Inflammatory macrophage treated with lipopolysaccharide for 4 hours (primary cell): ENCODE measurements at regions not wholly inside any gene's neighbourhood (a gene's known extent, or its start where the extent isn't known, plus 50 kb on each side); places are given as distances from the start of the nearest gene placed in this dataset.
A peak's percentile ranks its signal among the peaks of the same experiment; 100 is the strongest.
"Not testable (repeated sequence)": the region's sequence is repeated elsewhere in the genome, so short reads cannot be mapped to it uniquely, and the experiment has no call there.

Experiments
- DNase-seq: peaks from one replicate; pipeline ENCODE4 v3.0.0-alpha.2; 2020

- no peak for DNase-seq
These were observed 123.7 kb upstream of the SPRED1 start for GRCh38 chr15:38128921-38129320.

GRCh38 chr15:38129531-38130204, 123.0 kb upstream of the SPRED1 start:
- DNase-seq = peak; percentile 94

DNA sequence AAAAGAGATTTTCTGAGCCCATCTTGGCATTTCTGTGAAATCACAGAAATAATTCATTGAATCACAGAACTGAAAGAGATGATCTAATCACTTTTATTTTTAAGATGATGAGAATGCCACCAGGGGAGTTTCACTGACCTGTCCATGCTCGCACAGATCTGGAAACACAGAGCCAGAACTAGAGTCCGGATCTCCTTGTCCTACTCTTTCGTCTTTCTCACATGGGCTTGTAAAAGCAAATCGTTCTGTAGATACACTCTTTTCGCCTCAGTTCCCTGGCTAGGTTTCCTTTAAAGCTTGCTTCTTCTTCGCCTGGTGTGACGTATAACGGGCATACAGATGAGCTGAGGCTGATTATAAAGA, 122.5 kb upstream of the SPRED1 start:
- no peak for DNase-seq

DNA sequence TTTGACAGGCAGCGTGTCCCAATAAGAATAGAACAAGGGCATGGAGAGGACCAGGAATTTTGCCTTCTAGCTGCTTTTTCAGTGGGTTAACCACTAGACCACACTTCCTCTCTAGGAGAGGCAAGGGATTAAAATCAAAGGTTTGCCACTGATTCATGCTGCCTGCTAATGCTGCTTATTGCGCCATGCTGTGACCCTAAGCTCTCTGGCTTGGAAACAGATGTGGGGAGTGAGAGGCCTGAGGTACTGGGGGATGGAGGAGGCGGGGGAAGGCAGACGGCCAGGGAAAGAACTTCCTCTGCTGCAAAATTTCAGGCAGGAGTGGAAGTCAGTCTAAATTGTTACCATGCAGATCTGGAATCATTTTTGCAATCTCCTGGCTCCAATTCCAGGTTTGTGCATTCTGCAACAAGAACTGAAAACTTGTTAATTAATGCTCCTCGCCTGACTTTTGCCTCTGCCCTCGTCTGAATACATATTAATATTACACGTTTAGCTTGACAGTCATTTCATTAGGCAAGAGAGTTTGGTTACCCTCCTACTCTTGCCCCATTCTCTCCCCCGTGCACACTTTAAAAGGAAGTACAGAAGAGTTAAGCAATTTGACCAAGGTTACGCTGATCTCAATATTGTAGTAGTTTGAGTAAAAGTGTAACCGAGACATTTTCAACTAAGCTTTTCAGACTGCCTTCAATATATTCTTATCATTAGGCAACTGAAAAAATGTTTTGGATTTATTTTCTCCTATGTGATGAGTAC, 121.7 kb upstream of the SPRED1 start:
- peak; percentile 92 for DNase-seq

DNA sequence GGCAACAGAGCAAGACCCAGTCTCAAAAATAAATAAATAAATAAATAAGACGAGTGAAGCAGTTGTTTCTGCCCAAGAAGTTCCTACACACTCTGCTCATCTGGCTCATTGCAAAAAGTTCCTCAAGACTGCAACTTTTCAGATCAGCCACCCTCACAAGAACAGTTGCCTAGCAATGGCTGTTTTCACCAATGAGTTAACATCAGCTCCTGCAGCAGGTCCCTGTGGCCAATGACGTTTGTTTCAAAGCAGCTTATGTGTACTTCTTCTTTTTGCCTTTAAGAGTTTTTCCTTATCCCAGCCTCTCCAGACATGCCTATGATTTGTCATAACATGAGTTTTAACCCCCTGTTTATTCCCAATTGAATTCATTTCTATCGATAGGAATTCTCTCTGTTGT, 118.4 kb upstream of the SPRED1 start:
- DNase-seq = peak; percentile 89

DNA sequence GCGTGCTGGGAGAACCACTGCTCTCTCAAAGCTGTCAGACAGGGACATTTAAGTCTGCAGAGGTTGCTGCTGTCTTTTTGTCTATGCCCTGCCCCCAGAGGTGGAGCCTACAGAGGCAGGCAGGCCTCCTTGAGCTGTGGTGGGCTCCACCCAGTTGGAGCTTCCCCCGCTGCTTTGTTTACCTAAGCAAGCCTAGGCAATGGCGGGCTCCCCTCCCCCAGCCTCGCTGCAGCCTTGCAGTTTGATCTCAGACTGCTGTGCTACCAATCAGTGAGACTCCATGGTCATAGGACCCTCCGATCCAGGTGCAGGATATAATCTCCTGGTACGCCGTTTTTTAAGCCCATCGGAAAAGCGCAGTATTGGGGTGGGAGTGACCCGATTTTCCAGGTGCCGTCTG, 110.4 kb upstream of the SPRED1 start:
- not testable (repeated sequence) for DNase-seq

DNA sequence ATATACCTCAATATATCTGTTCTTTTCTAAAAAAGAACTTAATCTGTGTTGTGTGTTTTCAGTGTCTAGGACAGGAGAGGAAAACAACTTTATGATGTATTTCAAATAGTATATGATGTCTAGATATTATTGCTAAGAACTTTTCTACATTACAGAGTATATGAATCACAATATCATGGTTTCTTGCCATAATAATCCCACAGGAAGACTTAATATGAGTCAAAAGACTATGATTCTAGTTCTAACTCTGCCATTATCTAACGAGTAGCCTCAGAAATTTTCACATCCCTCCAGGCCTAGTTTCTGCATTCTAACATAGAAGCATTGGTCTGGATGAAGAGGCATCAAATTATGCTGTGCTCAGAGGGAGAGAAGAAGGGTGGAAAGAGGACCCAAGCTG, 107.7 kb upstream of the SPRED1 start:
- DNase-seq = no peak

DNA sequence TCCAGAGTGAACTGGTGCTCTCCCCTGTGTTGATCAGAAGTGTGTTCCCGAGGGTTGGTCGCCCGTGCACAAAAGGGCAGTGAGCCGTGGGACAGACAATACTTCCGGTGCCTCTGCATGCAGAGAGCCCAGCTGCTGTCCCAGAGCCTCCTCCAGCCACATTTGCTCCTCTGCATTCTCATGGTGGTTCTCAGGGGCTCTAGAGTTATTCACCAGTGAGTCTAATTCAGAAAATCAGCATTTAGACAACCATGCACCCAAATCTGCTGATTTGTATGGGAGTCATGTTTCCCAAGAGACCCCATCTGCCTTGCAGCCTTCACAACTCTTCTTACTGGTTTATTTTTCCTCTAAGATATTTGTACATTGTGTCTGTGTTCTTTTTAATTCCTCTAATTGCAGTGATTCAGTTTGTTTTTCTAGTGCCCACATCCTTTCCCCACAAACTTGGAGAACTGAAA, 107.0 kb upstream of the SPRED1 start:
- DNase-seq = no peak

DNA sequence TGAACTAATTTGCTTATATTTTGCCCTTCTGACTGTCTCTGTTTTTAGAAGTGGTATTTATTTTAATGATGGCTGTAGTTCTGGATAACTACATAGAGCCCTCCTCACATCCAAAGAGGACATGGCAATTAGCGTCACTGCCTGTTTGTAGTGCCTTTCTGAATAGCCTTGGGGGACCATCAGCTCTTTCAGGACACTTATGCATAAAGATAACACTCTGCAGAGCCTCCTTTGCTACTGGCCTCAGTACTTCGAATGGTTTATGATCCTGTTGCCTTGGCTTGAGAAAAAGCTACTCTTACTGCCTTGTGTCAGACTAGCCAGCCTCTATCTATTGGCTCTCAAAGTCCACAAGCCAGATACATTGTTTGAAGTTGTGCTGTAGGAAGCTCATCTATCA, 105.4 kb upstream of the SPRED1 start:
- DNase-seq = no peak

GRCh38 chr15:38148471-38148870, 104.2 kb upstream of the SPRED1 start:
- DNase-seq = no peak

DNA sequence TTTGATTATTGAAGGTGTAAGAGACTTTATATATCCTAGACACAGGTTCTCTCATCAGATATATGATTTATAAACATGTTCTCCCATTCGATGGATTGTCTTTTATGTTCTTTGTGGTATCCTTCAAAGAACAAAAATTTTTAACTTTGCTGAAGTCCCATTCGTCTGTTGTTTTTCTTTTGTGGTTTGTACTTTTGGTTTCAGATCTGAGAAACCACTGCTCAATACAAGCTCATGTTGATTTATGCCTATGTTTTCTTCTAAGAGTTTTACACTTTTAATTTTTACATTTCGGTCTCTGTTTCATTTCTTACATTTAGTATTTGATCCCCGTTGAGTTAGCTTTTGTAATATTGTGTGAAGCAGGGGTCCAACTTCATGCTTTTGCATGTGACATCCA, 103.3 kb upstream of the SPRED1 start:
- no peak for DNase-seq

GRCh38 chr15:38150148-38150547, 102.5 kb upstream of the SPRED1 start:
- DNase-seq = no peak

DNA sequence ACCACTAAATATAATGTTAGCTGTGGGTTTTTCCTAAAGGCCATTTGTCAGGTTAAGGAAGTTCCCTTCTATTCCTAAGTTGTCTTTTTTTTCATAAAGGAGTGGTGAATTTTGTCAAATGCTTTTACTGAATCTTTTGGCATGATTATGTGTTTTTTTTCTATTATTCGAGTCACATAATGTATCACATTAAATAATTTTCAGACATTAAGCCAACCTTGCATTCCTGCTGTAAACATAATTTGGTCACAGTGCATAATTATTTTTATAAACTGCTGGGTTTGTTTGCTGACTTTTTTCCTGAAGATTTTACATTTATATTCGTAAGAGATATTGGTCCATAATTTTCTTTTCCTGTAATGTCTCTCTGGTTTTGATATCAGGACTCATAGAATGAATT, 101.8 kb upstream of the SPRED1 start:
- no peak for DNase-seq

GRCh38 chr15:38153781-38154180, 98.9 kb upstream of the SPRED1 start:
- peak; percentile 36 for DNase-seq

DNA sequence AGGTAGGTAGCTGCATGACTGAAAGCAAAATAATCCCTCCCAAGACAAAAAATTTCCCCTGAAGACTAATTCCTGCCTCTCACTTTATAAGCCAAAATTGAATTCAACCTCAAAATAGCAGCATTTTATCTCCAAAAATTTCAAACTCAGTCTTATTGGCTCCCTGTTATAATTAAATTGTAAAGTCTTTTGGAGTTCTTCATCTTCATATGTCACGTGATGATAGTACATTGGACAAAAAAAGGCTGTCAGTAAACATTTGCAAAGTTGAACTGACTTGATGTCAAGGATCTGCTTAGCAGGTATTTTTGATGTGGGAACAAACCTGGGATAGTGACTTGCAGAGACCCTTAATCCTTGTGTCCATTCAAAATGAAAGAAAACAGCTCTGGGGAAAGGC, 98.4 kb upstream of the SPRED1 start:
- DNase-seq = no peak

- DNase-seq = peak; percentile 25
These were observed 97.8 kb upstream of the SPRED1 start for GRCh38 chr15:38154837-38155236.

- DNase-seq = no peak
These were observed 89.0 kb upstream of the SPRED1 start for GRCh38 chr15:38163658-38164057.

DNA sequence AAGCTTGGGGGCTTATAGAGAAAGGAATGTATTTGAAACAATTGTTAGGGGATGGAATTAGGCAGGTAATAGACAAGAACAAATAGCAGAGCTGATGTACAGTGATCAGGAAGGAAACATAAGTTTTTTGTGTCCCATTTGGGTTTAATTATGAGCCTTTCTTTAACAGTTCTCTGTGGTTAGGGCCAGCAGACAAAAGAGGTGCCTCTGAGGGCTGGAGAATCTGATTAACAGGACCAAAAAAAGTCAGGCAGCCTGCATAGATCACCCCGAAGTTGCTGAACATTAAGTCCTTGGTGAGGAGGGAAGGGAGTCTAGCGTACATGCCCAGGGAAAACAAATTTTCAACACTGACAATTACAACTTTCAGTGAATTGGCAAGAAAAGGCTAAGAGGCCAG, 88.6 kb upstream of the SPRED1 start:
- DNase-seq = no peak

DNA sequence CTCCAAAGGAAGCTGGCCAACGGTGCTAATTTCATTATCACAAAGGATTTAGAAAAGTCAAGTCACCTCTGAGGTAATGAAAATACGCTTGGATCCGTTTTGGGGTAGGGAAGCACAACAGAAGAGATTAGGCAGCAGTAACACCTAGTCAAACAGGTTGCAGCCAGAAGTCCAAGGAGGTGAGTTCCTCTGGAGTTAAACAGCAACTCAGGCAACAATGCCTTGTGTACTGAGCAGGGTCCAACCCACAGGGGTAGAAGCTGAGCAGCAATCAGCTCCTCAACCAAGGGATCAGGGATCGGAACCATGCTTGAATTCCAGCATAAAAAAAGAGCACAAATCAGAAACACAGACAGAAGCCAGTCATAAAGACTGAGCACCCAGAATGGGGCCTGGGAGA, 88.1 kb upstream of the SPRED1 start:
- DNase-seq = no peak

DNA sequence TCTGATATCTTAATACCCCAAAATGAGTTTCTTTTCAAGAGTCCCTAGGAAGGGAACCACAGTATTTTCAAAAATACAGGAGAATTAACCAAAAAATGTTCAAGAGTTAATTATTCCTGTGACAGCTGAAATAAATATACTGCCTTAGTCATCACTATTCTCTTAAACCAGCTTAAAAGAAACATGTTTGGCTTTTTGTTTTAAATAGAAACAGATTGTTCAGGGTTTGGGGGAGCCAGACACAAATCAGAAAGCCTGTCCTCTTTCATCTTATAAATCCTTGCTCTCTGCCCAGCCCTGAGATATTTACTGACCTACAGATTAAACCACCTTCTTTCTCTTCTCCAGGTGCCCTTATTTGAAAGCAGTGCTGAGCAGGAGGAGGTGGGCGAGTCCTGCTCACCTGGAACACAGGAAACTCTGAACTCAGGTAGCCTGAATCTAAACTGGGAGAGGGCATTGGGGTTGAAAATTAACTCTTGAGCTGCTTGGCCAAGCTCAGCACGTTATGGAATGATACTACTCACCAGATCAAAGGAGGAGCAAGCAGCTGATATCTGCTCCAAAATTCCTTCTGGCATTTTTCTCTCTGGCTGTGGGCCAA, 84.1 kb upstream of the SPRED1 start:
- DNase-seq = no peak

GRCh38 chr15:38171973-38172372, 80.7 kb upstream of the SPRED1 start:
- no peak for DNase-seq

GRCh38 chr15:38174691-38175090, 77.9 kb upstream of the SPRED1 start:
- DNase-seq = no peak

- peak; percentile 67 for DNase-seq
These were observed 76.5 kb upstream of the SPRED1 start for GRCh38 chr15:38176155-38176554.

GRCh38 chr15:38176691-38177090, 75.9 kb upstream of the SPRED1 start:
- no peak for DNase-seq
